ENCODE measurements at regions not wholly inside any gene's neighbourhood (a gene's known extent, or its start where the extent isn't known, plus 50 kb on each side); places are given as distances from the start of the nearest gene placed in this dataset.

DNA sequence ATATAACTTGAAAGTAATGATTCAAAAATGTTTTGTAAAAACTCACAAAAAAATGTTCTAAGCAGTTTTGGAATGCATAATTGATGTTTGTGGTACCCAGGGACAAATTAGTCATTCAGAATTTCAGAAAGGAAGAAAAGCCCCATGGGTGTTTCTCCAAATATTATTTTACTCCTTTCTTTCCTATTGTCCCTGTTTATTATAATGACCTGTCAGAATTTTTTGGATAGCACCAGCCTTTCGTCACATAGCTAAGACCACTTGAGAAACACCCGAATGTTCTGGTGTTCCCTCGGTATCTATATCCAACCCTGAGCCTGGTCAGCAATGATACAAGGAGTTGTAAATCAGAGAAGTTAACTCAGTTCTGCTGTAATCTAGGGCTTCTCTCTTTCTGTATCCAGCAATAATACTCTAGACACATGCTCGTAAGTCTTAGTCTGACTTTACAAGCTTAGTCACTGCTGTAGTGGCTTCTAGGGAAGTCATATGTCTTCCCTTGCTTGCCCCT is 64.8 kb upstream of the MEOX2 start:
- Histone ChIP-seq H2AFZ (ENCODE audit: low read depth, low read length) (no peak overlapping the region), H3K9me3 (ENCODE audit: insufficient read depth, low read depth, low read length) (no peaks in the 10 kb centered on the region), H3K36me3 (ENCODE audit: insufficient read depth, low read length) (no peaks in the 10 kb centered on the region), H4K20me1 (ENCODE audit: insufficient read depth, low read length) (no peaks in the 10 kb centered on the region), H3K4me1 (ENCODE audit: insufficient read depth, low read length) (peaks cover 5% of the 10 kb centered on the region), H3K4me2 (ENCODE audit: low read length) (peak overlapping the region; percentile 54), H3K79me2 (ENCODE audit: insufficient read depth, low read length) (no peaks in the 10 kb centered on the region), H3K27me3 (ENCODE audit: insufficient read depth, low read length) (no peaks in the 10 kb centered on the region), H3K9ac (ENCODE audit: low read length) (peak overlapping the region; percentile 9), H3K27ac (ENCODE audit: low read depth, low read length) (peak overlapping the region; percentile 58), H3K4me3 (ENCODE audit: insufficient read depth, low read depth, low read length) (no peak overlapping the region)
- TF ChIP-seq EZH2 (IDR thresholded peaks at IDR 0.05; ENCODE audit: insufficient read depth, low read length): no peak
- TF ChIP-seq, protein P1, sequence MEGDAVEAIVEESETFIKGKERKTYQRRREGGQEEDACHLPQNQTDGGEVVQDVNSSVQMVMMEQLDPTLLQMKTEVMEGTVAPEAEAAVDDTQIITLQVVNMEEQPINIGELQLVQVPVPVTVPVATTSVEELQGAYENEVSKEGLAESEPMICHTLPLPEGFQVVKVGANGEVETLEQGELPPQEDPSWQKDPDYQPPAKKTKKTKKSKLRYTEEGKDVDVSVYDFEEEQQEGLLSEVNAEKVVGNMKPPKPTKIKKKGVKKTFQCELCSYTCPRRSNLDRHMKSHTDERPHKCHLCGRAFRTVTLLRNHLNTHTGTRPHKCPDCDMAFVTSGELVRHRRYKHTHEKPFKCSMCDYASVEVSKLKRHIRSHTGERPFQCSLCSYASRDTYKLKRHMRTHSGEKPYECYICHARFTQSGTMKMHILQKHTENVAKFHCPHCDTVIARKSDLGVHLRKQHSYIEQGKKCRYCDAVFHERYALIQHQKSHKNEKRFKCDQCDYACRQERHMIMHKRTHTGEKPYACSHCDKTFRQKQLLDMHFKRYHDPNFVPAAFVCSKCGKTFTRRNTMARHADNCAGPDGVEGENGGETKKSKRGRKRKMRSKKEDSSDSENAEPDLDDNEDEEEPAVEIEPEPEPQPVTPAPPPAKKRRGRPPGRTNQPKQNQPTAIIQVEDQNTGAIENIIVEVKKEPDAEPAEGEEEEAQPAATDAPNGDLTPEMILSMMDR (IDR thresholded peaks at IDR 0.05; ENCODE audit: insufficient read depth, low read depth, low read length): no peak
- DNase-seq (ENCODE audit: low read depth) (no peak), FAIRE-seq (peak; percentile 80)
- Mint-ChIP-seq H3K4me1 (ENCODE audit: low read depth, unreplicated experiment) (peaks cover 3% of the 10 kb centered on the region), H3K27me3 (ENCODE audit: low read depth, unreplicated experiment) (no peaks in the 10 kb centered on the region), H3K9me3 (ENCODE audit: unreplicated experiment) (no peaks in the 10 kb centered on the region), H3K4me3 (ENCODE audit: unreplicated experiment) (no peak overlapping the region), H3K36me3 (ENCODE audit: low read depth, unreplicated experiment) (no peaks in the 10 kb centered on the region), H3K27ac (ENCODE audit: unreplicated experiment) (no peak overlapping the region)

GRCh38 chr7:15750727-15751126 is 64.2 kb upstream of the MEOX2 start:
- Histone ChIP-seq H4K20me1 (ENCODE audit: insufficient read depth, low read length) (no peaks in the 10 kb centered on the region), H3K4me2 (ENCODE audit: low read length) (peak overlapping the region; percentile 54), H2AFZ (ENCODE audit: low read depth, low read length) (no peak overlapping the region), H3K79me2 (ENCODE audit: insufficient read depth, low read length) (no peaks in the 10 kb centered on the region), H3K36me3 (ENCODE audit: insufficient read depth, low read length) (no peaks in the 10 kb centered on the region), H3K4me3 (ENCODE audit: insufficient read depth, low read depth, low read length) (no peak overlapping the region), H3K9ac (ENCODE audit: low read length) (no peak overlapping the region), H3K27ac (ENCODE audit: low read depth, low read length) (peak overlapping the region; percentile 2), H3K9me3 (ENCODE audit: insufficient read depth, low read depth, low read length) (no peaks in the 10 kb centered on the region), H3K27me3 (ENCODE audit: insufficient read depth, low read length) (no peaks in the 10 kb centered on the region), H3K4me1 (ENCODE audit: insufficient read depth, low read length) (peaks cover 5% of the 10 kb centered on the region)
- H3K36me3 Mint-ChIP-seq (ENCODE audit: low read depth, unreplicated experiment): no peaks in the 10 kb centered on the region
- no peak overlapping the region for H3K27ac Mint-ChIP-seq (ENCODE audit: unreplicated experiment)
- no peak overlapping the region for H3K4me3 Mint-ChIP-seq (ENCODE audit: unreplicated experiment)
- FAIRE-seq (peak; percentile 52), DNase-seq (ENCODE audit: low read depth) (no peak)
- TF ChIP-seq, protein P1 (IDR thresholded peaks at IDR 0.05; ENCODE audit: insufficient read depth, low read depth, low read length): no peak
- TF ChIP-seq EZH2 (IDR thresholded peaks at IDR 0.05; ENCODE audit: insufficient read depth, low read length): no peak
- no peaks in the 10 kb centered on the region for H3K27me3 Mint-ChIP-seq (ENCODE audit: low read depth, unreplicated experiment)
- peaks cover 3% of the 10 kb centered on the region for H3K4me1 Mint-ChIP-seq (ENCODE audit: low read depth, unreplicated experiment)
- H3K9me3 Mint-ChIP-seq (ENCODE audit: unreplicated experiment): no peaks in the 10 kb centered on the region

DNA sequence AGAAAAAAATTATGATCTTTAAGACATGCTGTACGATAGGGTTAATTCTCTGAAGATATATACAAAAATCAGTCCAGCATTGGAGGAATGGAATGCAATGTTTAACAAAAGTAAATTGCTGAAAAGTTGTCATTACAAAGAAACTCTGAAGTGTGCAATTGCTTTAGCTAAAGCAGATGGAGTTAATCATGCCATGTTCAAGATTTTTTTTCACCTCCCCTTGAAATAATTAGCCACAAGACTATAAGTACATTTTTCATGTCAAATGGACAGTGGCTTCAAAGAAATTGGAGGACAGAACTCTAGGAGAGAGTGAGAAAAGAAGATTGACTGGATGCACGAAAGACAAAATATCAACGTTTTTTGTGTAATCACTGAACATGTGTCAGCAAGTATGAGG is 63.1 kb upstream of the MEOX2 start:
- FAIRE-seq (peak; percentile 79), DNase-seq (ENCODE audit: low read depth) (no peak)
- no peak for TF ChIP-seq EZH2 (IDR thresholded peaks at IDR 0.05; ENCODE audit: insufficient read depth, low read length)
- TF ChIP-seq, protein P1 (IDR thresholded peaks at IDR 0.05; ENCODE audit: insufficient read depth, low read depth, low read length): no peak
- H2AFZ ChIP-seq (ENCODE audit: low read depth, low read length): no peak overlapping the region
- H3K9me3 Mint-ChIP-seq (ENCODE audit: unreplicated experiment): no peaks in the 10 kb centered on the region
- no peaks in the 10 kb centered on the region for H3K27me3 ChIP-seq (ENCODE audit: insufficient read depth, low read length)
- no peak overlapping the region for H3K4me2 ChIP-seq (ENCODE audit: low read length)
- no peaks in the 10 kb centered on the region for H3K79me2 ChIP-seq (ENCODE audit: insufficient read depth, low read length)
- H3K4me1 Mint-ChIP-seq (ENCODE audit: low read depth, unreplicated experiment): peaks cover 3% of the 10 kb centered on the region
- peaks cover 5% of the 10 kb centered on the region for H3K4me1 ChIP-seq (ENCODE audit: insufficient read depth, low read length)
- no peak overlapping the region for H3K4me3 ChIP-seq (ENCODE audit: insufficient read depth, low read depth, low read length)
- no peaks in the 10 kb centered on the region for H3K9me3 ChIP-seq (ENCODE audit: insufficient read depth, low read depth, low read length)
- H3K27me3 Mint-ChIP-seq (ENCODE audit: low read depth, unreplicated experiment): no peaks in the 10 kb centered on the region
- H3K9ac ChIP-seq (ENCODE audit: low read length): no peak overlapping the region
- H3K27ac Mint-ChIP-seq (ENCODE audit: unreplicated experiment): no peak overlapping the region
- no peaks in the 10 kb centered on the region for H3K36me3 ChIP-seq (ENCODE audit: insufficient read depth, low read length)
- H3K27ac ChIP-seq (ENCODE audit: low read depth, low read length): no peak overlapping the region
- H4K20me1 ChIP-seq (ENCODE audit: insufficient read depth, low read length): no peaks in the 10 kb centered on the region
- no peak overlapping the region for H3K4me3 Mint-ChIP-seq (ENCODE audit: unreplicated experiment)
- H3K36me3 Mint-ChIP-seq (ENCODE audit: low read depth, unreplicated experiment): no peaks in the 10 kb centered on the region

All from astrocyte (in vitro differentiated cells and primary cell).